Erythroblast (primary cell): ENCODE measurements at regions not wholly inside any gene's neighbourhood (a gene's known extent, or its start where the extent isn't known, plus 50 kb on each side); places are given as distances from the start of the nearest gene placed in this dataset.

ENCODE experiments used
- DNase-seq, 2 experiments: peaks; one replicate each; lab custom pipeline; 2025; lab: John Stamatoyannopoulos, UW
- GATA1 ChIP-seq: IDR thresholded peaks from 2 replicates; pipeline ENCODE4 v1.6.1; 2011; ENCODE audit warnings: low read depth, mild to moderate bottlenecking, control low read depth, low read length, moderate library complexity
- POLR2A ChIP-seq: IDR thresholded peaks from 2 replicates; pipeline ENCODE4 v1.6.1; 2011; ENCODE audit warnings: mild to moderate bottlenecking, low read length

GRCh38 chr18:73733806-73734314, 413.8 kb downstream of the FBXO15 start:
- DNase-seq: no peak
- no peak for TF ChIP-seq GATA1
- no peak for TF ChIP-seq POLR2A

GRCh38 chr18:73733376-73733775, 414.3 kb downstream of the FBXO15 start:
- TF ChIP-seq POLR2A (no peak), GATA1 (no peak)

GRCh38 chr18:73728657-73729056, 419.0 kb downstream of the FBXO15 start:
- no peak for TF ChIP-seq GATA1
- no peak for TF ChIP-seq POLR2A
- DNase-seq: no peak

More at GRCh38 chr18:73733376-73733775, 414.3 kb downstream of the FBXO15 start:
- no peak for DNase-seq

- TF ChIP-seq POLR2A (no peak), GATA1 (no peak)
- DNase-seq: no peak
Measured at GRCh38 chr18:73724958-73725357, 422.7 kb downstream of the FBXO15 start.

- no peak for DNase-seq
- no peak for TF ChIP-seq POLR2A
Measured at GRCh38 chr18:73719611-73720010, 428.0 kb downstream of the FBXO15 start.

GRCh38 chr18:73717570-73717969, 430.1 kb downstream of the FBXO15 start:
- TF ChIP-seq GATA1 (no peak), POLR2A (no peak)
- no peak for DNase-seq

- DNase-seq: no peak
- no peak for TF ChIP-seq GATA1
- no peak for TF ChIP-seq POLR2A
Measured at GRCh38 chr18:73715210-73715670, 432.4 kb downstream of the FBXO15 start.

- TF ChIP-seq GATA1: no peak
- no peak for TF ChIP-seq POLR2A
- DNase-seq: no peak
Measured at GRCh38 chr18:73714466-73714865, 433.2 kb downstream of the FBXO15 start.

- DNase-seq: no peak
- TF ChIP-seq POLR2A (no peak), GATA1 (no peak)
Measured at GRCh38 chr18:73711256-73711655, 436.4 kb downstream of the FBXO15 start.

- DNase-seq: no peak
- TF ChIP-seq GATA1: no peak
- TF ChIP-seq POLR2A: no peak
Measured at GRCh38 chr18:73708591-73708990, 439.0 kb downstream of the FBXO15 start.

GRCh38 chr18:73707035-73707434, 440.6 kb downstream of the FBXO15 start:
- DNase-seq: no peak
- TF ChIP-seq POLR2A: no peak
- TF ChIP-seq GATA1: no peak

- DNase-seq: no peak
Measured at GRCh38 chr18:73697353-73697752, 450.3 kb downstream of the FBXO15 start.

GRCh38 chr18:73696698-73697097, 450.9 kb downstream of the FBXO15 start:
- no peak for DNase-seq
- TF ChIP-seq POLR2A (no peak), GATA1 (no peak)

More at GRCh38 chr18:73697353-73697752, 450.3 kb downstream of the FBXO15 start:
- TF ChIP-seq POLR2A (no peak), GATA1 (no peak)

GRCh38 chr18:73696171-73696570, 451.5 kb downstream of the FBXO15 start:
- no peak for DNase-seq
- TF ChIP-seq POLR2A (no peak), GATA1 (no peak)

GRCh38 chr18:73693091-73693490, 454.5 kb downstream of the FBXO15 start:
- TF ChIP-seq GATA1 (no peak), POLR2A (no peak)
- DNase-seq: no peak
